ENCODE measurements at regions not wholly inside any gene's neighbourhood (a gene's known extent, or its start where the extent isn't known, plus 50 kb on each side); places are given as distances from the start of the nearest gene placed in this dataset.

DNA sequence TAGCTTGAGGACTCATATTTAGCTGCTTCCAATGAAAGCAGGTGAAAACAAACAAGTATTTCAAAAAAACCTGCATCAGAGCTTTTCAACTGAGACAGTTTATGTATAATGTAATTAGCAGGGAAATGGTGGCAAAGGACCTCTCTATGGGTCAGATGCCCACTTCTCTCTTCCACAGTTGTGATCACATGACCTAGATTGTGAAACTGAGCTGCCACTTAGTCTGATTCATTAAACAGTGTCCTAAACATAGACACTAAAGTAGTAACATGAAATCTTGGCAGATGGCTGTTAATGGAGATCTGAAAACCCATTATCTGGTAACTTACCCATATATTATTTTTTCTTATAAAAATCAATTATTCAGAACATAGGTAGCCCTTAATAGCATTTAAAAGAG lies 663.6 kb upstream of the RIOK2 start:
- FAIRE-seq (no peak), DNase-seq (ENCODE audit: insufficient read length, low spot score) (no peak)
- TF ChIP-seq, protein P1, sequence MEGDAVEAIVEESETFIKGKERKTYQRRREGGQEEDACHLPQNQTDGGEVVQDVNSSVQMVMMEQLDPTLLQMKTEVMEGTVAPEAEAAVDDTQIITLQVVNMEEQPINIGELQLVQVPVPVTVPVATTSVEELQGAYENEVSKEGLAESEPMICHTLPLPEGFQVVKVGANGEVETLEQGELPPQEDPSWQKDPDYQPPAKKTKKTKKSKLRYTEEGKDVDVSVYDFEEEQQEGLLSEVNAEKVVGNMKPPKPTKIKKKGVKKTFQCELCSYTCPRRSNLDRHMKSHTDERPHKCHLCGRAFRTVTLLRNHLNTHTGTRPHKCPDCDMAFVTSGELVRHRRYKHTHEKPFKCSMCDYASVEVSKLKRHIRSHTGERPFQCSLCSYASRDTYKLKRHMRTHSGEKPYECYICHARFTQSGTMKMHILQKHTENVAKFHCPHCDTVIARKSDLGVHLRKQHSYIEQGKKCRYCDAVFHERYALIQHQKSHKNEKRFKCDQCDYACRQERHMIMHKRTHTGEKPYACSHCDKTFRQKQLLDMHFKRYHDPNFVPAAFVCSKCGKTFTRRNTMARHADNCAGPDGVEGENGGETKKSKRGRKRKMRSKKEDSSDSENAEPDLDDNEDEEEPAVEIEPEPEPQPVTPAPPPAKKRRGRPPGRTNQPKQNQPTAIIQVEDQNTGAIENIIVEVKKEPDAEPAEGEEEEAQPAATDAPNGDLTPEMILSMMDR (IDR thresholded peaks at IDR 0.05; ENCODE audit: insufficient read depth, missing control alignments) = no peak

- TF ChIP-seq, protein P1 (IDR thresholded peaks at IDR 0.05; ENCODE audit: insufficient read depth, missing control alignments) = no peak
- no peak for FAIRE-seq
Measured at GRCh38 chr5:97847920-97848631, 665.0 kb upstream of the RIOK2 start.

GRCh38 chr5:97851036-97851435 lies 668.0 kb upstream of the RIOK2 start:
- TF ChIP-seq, protein P1 (IDR thresholded peaks at IDR 0.05; ENCODE audit: insufficient read depth, missing control alignments) = no peak
- FAIRE-seq (no peak), DNase-seq (ENCODE audit: insufficient read length, low spot score) (no peak)

More at GRCh38 chr5:97847920-97848631, 665.0 kb upstream of the RIOK2 start:
- DNase-seq (ENCODE audit: insufficient read length, low spot score) = no peak

- TF ChIP-seq, protein P1 (IDR thresholded peaks at IDR 0.05; ENCODE audit: insufficient read depth, missing control alignments) = no peak
- FAIRE-seq = no peak
Measured at GRCh38 chr5:97854871-97855762, 672.1 kb upstream of the RIOK2 start.

GRCh38 chr5:97874491-97874890 lies 691.4 kb upstream of the RIOK2 start:
- TF ChIP-seq, protein P1 (IDR thresholded peaks at IDR 0.05; ENCODE audit: insufficient read depth, missing control alignments) = no peak
- FAIRE-seq (no peak), DNase-seq (ENCODE audit: insufficient read length, low spot score) (no peak)

More at GRCh38 chr5:97854871-97855762, 672.1 kb upstream of the RIOK2 start:
- no peak for DNase-seq (ENCODE audit: insufficient read length, low spot score)

DNA sequence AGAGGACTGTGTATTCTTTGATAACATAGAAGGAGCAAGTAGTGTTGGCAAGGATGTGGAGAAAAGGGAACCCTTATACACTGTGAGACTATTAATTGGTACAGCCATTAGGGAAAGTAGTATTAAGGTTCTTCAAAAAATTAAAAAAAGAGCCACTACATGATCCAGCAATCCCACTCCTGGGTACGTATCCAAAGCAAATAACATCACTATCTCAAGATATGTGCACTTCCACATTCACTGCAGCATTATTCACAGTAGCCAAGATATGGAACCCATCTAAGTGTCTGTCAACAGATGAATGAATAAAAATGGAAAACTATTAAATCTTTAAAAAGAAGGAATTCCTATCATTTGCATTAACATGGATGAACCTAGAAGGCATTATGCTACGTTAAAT lies 693.2 kb upstream of the RIOK2 start:
- FAIRE-seq (no peak), DNase-seq (ENCODE audit: insufficient read length, low spot score) (no peak)
- TF ChIP-seq, protein P1 (IDR thresholded peaks at IDR 0.05; ENCODE audit: insufficient read depth, missing control alignments) = no peak
